ENCODE measurements at regions not wholly inside any gene's neighbourhood (a gene's known extent, or its start where the extent isn't known, plus 50 kb on each side); places are given as distances from the start of the nearest gene placed in this dataset.

DNA sequence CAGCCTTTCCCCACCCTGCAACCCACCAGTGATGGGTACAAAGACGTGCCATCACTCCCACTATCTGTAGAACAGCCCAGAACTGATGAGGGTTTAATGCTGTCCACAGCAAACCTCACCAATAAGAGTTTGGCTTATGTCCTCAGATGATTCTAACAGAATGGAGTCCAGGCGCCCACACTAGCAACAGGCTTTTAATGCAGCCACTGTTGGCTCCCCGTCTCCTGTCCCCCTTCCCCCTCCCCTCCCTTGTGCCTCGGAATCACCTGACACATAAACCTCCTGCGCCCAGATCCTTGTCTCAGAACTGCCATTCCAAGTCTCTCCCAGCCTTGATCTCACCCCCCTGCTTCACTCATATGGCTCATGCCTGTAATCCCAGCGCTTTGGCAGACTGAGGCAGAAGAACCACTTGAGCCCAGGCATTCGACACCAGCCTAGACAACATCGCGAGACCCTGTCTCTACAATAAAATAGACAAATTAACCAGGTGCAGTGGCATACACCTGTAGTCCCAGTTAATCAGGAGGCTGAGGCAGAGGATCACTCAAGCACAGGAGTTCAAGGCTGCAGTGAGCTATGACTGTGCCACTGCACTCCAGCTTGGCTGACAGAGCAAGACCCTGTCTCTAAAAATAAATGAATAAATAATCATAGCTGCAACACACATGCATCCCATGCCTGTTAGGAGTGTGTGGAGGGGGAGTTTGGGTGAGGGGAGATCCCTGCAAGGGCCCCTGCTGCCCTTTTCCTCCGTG, 85.6 kb downstream of the SNX5 start:
- TF ChIP-seq, protein P1, sequence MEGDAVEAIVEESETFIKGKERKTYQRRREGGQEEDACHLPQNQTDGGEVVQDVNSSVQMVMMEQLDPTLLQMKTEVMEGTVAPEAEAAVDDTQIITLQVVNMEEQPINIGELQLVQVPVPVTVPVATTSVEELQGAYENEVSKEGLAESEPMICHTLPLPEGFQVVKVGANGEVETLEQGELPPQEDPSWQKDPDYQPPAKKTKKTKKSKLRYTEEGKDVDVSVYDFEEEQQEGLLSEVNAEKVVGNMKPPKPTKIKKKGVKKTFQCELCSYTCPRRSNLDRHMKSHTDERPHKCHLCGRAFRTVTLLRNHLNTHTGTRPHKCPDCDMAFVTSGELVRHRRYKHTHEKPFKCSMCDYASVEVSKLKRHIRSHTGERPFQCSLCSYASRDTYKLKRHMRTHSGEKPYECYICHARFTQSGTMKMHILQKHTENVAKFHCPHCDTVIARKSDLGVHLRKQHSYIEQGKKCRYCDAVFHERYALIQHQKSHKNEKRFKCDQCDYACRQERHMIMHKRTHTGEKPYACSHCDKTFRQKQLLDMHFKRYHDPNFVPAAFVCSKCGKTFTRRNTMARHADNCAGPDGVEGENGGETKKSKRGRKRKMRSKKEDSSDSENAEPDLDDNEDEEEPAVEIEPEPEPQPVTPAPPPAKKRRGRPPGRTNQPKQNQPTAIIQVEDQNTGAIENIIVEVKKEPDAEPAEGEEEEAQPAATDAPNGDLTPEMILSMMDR (conservative IDR thresholded peaks at IDR 0.05 in 1 of 2, IDR thresholded peaks at IDR 0.05 in 1 of 2; ENCODE audit: extremely low read depth in 1 of 2, insufficient read depth in 1 of 2, low read depth in 1 of 2, low read length in 2 of 2), result no peak
- TF ChIP-seq EZH2 (IDR thresholded peaks at IDR 0.05; ENCODE audit: borderline replicate concordance, low read length), result no peak

All from mammary epithelial cell (primary cell).